Astrocyte (in vitro differentiated cells and primary cell): ENCODE measurements at regions not wholly inside any gene's neighbourhood (a gene's known extent, or its start where the extent isn't known, plus 50 kb on each side); places are given as distances from the start of the nearest gene placed in this dataset.

ENCODE experiments used
- CTCF ChIP-seq: IDR thresholded peaks from 2 replicates; pipeline ENCODE4 v1.5.1; 2011; ENCODE audit warnings: low read depth, mild to moderate bottlenecking, inconsistent platforms, low read length, moderate library complexity; ENCODE audit not compliant: insufficient read depth
- EZH2 ChIP-seq: IDR thresholded peaks from 2 replicates; pipeline ENCODE4 v1.6.1; 2012; ENCODE audit warnings: mild to moderate bottlenecking, low read length, inconsistent platforms; ENCODE audit not compliant: insufficient read depth

- TF ChIP-seq CTCF (no peak), EZH2 (no peak)
These were observed 103.4 kb upstream of the SERTAD2 start for GRCh38 chr2:64757126-64757525.
